Peyer's patch (tissue), 4 donors: ENCODE measurements at regions not wholly inside any gene's neighbourhood (a gene's known extent, or its start where the extent isn't known, plus 50 kb on each side); places are given as distances from the start of the nearest gene placed in this dataset.

Experiments used
- DNase-seq, 3 donors: peaks; one replicate each; pipeline ENCODE4 v3.0.0-alpha.2; 2017 to 2019
- H3K27ac ChIP-seq, 4 donors: fragments of 200-600 bp; sonication (generic); one replicate each; pipeline ENCODE4 v1.5.1; 2016 to 2019
- H3K27me3 ChIP-seq, 2 donors: fragments of 200-600 bp; sonication (generic); one replicate each; pipeline ENCODE4 v1.5.1; 2019
- H3K36me3 ChIP-seq, 3 donors: fragments of 200-600 bp; sonication (generic); one replicate each; pipeline ENCODE4 v1.5.1; 2016 to 2019
- H3K4me1 ChIP-seq, 4 donors: fragments of 200-600 bp; sonication (generic); one replicate each; pipeline ENCODE4 v1.5.1; 2016 to 2019
- H3K4me3 ChIP-seq, 4 donors: fragments of 200-600 bp; sonication (generic); 1 replicate in 3 of 4; 2 replicates in 1 of 4; pipeline ENCODE4 v1.5.1; 2016 to 2019; ENCODE audit warnings: mild to moderate bottlenecking in 1 of 4
- H3K9me3 ChIP-seq, 4 donors: fragments of 200-600 bp; sonication (generic); one replicate each; pipeline ENCODE4 v1.5.1; 2016 to 2019; ENCODE audit warnings: mild to moderate bottlenecking in 1 of 4
- CTCF ChIP-seq, 6 experiments: fragments of 450-650 bp in 4 of 6; fragments of 200-600 bp in 2 of 6; sonication (generic) in 1 of 6; IDR thresholded peaks; one replicate each; pipeline ENCODE4 v1.5.1; 2017 to 2019; ENCODE audit warnings: antibody characterized with exemption in 6 of 6, mild to moderate bottlenecking in 3 of 6, moderate library complexity in 1 of 6
- POLR2A ChIP-seq, 2 donors: fragments of 450-650 bp; IDR thresholded peaks; one replicate each; pipeline ENCODE4 v1.5.1; 2017; ENCODE audit warnings: antibody characterized with exemption in 2 of 2, mild to moderate bottlenecking in 2 of 2, moderate library complexity in 2 of 2

GRCh38 chr5:167814828-167815227, 476.6 kb upstream of the WWC1 start:
- Histone ChIP-seq H3K27me3 (no peaks in the 10 kb centered on the region), H3K27ac (no peak overlapping the region), H3K9me3 (no peaks in the 10 kb centered on the region), H3K4me1 (no peaks in the 10 kb centered on the region), H3K36me3 (no peaks in the 10 kb centered on the region), H3K4me3 (no peak overlapping the region)
- DNase-seq = no peak
- TF ChIP-seq CTCF (IDR thresholded peaks at IDR 0.05) (no peak), POLR2A (IDR thresholded peaks at IDR 0.05) (no peak)

- Histone ChIP-seq H3K4me3 (no peak overlapping the region), H3K36me3 (no peaks in the 10 kb centered on the region), H3K27ac (no peak overlapping the region), H3K27me3 (no peaks in the 10 kb centered on the region), H3K4me1 (no peaks in the 10 kb centered on the region), H3K9me3 (no peaks in the 10 kb centered on the region)
- no peak for TF ChIP-seq CTCF (IDR thresholded peaks at IDR 0.05)
- TF ChIP-seq POLR2A (IDR thresholded peaks at IDR 0.05) = no peak
- no peak for DNase-seq
Observed at GRCh38 chr5:167816354-167816753, 475.1 kb upstream of the WWC1 start.

GRCh38 chr5:167816864-167817263, 474.6 kb upstream of the WWC1 start:
- Histone ChIP-seq H3K36me3 (no peaks in the 10 kb centered on the region), H3K27ac (no peak overlapping the region), H3K9me3 (no peaks in the 10 kb centered on the region), H3K27me3 (no peaks in the 10 kb centered on the region), H3K4me1 (no peaks in the 10 kb centered on the region), H3K4me3 (no peak overlapping the region)
- no peak for DNase-seq
- no peak for TF ChIP-seq POLR2A (IDR thresholded peaks at IDR 0.05)
- no peak for TF ChIP-seq CTCF (IDR thresholded peaks at IDR 0.05)

- H3K27ac ChIP-seq = no peak overlapping the region
- TF ChIP-seq POLR2A (IDR thresholded peaks at IDR 0.05) (no peak), CTCF (IDR thresholded peaks at IDR 0.05) (no peak)
- no peaks in the 10 kb centered on the region for H3K36me3 ChIP-seq
- no peaks in the 10 kb centered on the region for H3K4me1 ChIP-seq
- no peak for DNase-seq
- no peaks in the 10 kb centered on the region for H3K9me3 ChIP-seq
- H3K27me3 ChIP-seq = no peaks in the 10 kb centered on the region
- no peak overlapping the region for H3K4me3 ChIP-seq
Observed at GRCh38 chr5:167819406-167819805, 472.0 kb upstream of the WWC1 start.

- Histone ChIP-seq H3K36me3 (no peaks in the 10 kb centered on the region), H3K27me3 (no peaks in the 10 kb centered on the region), H3K9me3 (no peaks in the 10 kb centered on the region), H3K4me1 (no peaks in the 10 kb centered on the region), H3K27ac (no peak overlapping the region), H3K4me3 (no peak overlapping the region)
- no peak for TF ChIP-seq POLR2A (IDR thresholded peaks at IDR 0.05)
- no peak for TF ChIP-seq CTCF (IDR thresholded peaks at IDR 0.05)
- no peak for DNase-seq
Observed at GRCh38 chr5:167820101-167820990, 471.1 kb upstream of the WWC1 start.
